ENCODE measurements at regions not wholly inside any gene's neighbourhood (a gene's known extent, or its start where the extent isn't known, plus 50 kb on each side); places are given as distances from the start of the nearest gene placed in this dataset.

GRCh38 chrX:44705817-44706551, 137.8 kb upstream of the DUSP21 start (continued):
- TF ChIP-seq ZFP90 (CRISPR knock-in tag; IDR thresholded peaks at IDR 0.05; ENCODE audit: borderline replicate concordance) (no peak), ZBTB38 (CRISPR knock-in tag; IDR thresholded peaks at IDR 0.05) (no peak), ZBTB8A (CRISPR knock-in tag; IDR thresholded peaks at IDR 0.05; ENCODE audit: borderline replicate concordance, low read depth) (no peak), ZNF576 (CRISPR knock-in tag; IDR thresholded peaks at IDR 0.05) (no peak), DRAP1 (CRISPR knock-in tag; IDR thresholded peaks at IDR 0.05) (no peak), ZNF280B (CRISPR knock-in tag; IDR thresholded peaks at IDR 0.05; ENCODE audit: borderline replicate concordance) (no peak), HNF1A (IDR thresholded peaks at IDR 0.05; ENCODE audit: low read depth) (no peak), HNF1A (CRISPR knock-in tag; IDR thresholded peaks at IDR 0.05; ENCODE audit: borderline replicate concordance) (peak; percentile 36; the same call in 1 of the 2 replicates), ZNF737 (CRISPR knock-in tag; IDR thresholded peaks at IDR 0.05; ENCODE audit: borderline replicate concordance) (no peak), ZFP91 (CRISPR knock-in tag; IDR thresholded peaks at IDR 0.05; ENCODE audit: borderline replicate concordance) (no peak), TRIM22 (IDR thresholded peaks at IDR 0.05) (no peak), ZNF232 (CRISPR knock-in tag; IDR thresholded peaks at IDR 0.05; ENCODE audit: borderline replicate concordance) (no peak), ZNF501 (CRISPR knock-in tag; IDR thresholded peaks at IDR 0.05) (no peak), PBX2 (CRISPR knock-in tag; IDR thresholded peaks at IDR 0.05) (no peak), GLI4 (CRISPR knock-in tag; IDR thresholded peaks at IDR 0.05; ENCODE audit: borderline replicate concordance) (no peak), TARDBP (CRISPR knock-in tag; IDR thresholded peaks at IDR 0.05) (peak; percentile 34; the same call in 1 of the 2 replicates), TBL1XR1 (IDR thresholded peaks at IDR 0.05; ENCODE audit: borderline replicate concordance, low read length, partially characterized antibody) (peak; percentile 34), ZNF619 (CRISPR knock-in tag; IDR thresholded peaks at IDR 0.05) (no peak)

All from HepG2 (cell line).